Activated gamma-delta T cell treated with Interleukin-2 at 50 U/mL for 16 hours (primary cell): ENCODE measurements at regions not wholly inside any gene's neighbourhood (a gene's known extent, or its start where the extent isn't known, plus 50 kb on each side); places are given as distances from the start of the nearest gene placed in this dataset.
"Not testable (repeated sequence)": the region's sequence is repeated elsewhere in the genome, so short reads cannot be mapped to it uniquely, and the experiment has no call there.

ENCODE experiments used
- DNase-seq: peaks from one replicate; pipeline ENCODE4 v3.0.0-alpha.2; 2020

- DNase-seq, result no peak
Measured at GRCh38 chr19:27748551-27749152, 1464.3 kb downstream of the UQCRFS1 start.

- DNase-seq, result no peak
Measured at GRCh38 chr19:27746691-27747380, 1466.1 kb downstream of the UQCRFS1 start.

GRCh38 chr19:27745978-27746542 is 1466.9 kb downstream of the UQCRFS1 start:
- no peak for DNase-seq

- no peak for DNase-seq
Measured at GRCh38 chr19:27744926-27745768, 1467.8 kb downstream of the UQCRFS1 start.

GRCh38 chr19:27742041-27742440 is 1470.9 kb downstream of the UQCRFS1 start:
- no peak for DNase-seq

- no peak for DNase-seq
Measured at GRCh38 chr19:27741236-27741635, 1471.7 kb downstream of the UQCRFS1 start.

- DNase-seq, result no peak
Measured at GRCh38 chr19:27740396-27740795, 1472.6 kb downstream of the UQCRFS1 start.

GRCh38 chr19:27738569-27739193 is 1474.3 kb downstream of the UQCRFS1 start:
- no peak for DNase-seq

- DNase-seq, result no peak
Measured at GRCh38 chr19:27736225-27736624, 1476.7 kb downstream of the UQCRFS1 start.

GRCh38 chr19:27735314-27735713 is 1477.6 kb downstream of the UQCRFS1 start:
- DNase-seq, result no peak

GRCh38 chr19:27734496-27735220 is 1478.3 kb downstream of the UQCRFS1 start:
- no peak for DNase-seq

GRCh38 chr19:27733551-27734266 is 1479.2 kb downstream of the UQCRFS1 start:
- DNase-seq, result no peak

- no peak for DNase-seq
Measured at GRCh38 chr19:27729332-27729731, 1483.6 kb downstream of the UQCRFS1 start.

GRCh38 chr19:27722625-27723024 is 1490.3 kb downstream of the UQCRFS1 start:
- DNase-seq, result no peak

GRCh38 chr19:27720155-27720554 is 1492.8 kb downstream of the UQCRFS1 start:
- no peak for DNase-seq

- no peak for DNase-seq
Measured at GRCh38 chr19:27719034-27719433, 1493.9 kb downstream of the UQCRFS1 start.

- DNase-seq, result no peak
Measured at GRCh38 chr19:27718234-27718633, 1494.7 kb downstream of the UQCRFS1 start.

GRCh38 chr19:27717825-27718224 is 1495.1 kb downstream of the UQCRFS1 start:
- DNase-seq, result no peak

- DNase-seq, result no peak
Measured at GRCh38 chr19:27716922-27717321, 1496.0 kb downstream of the UQCRFS1 start.

GRCh38 chr19:27714857-27715256 is 1498.1 kb downstream of the UQCRFS1 start:
- DNase-seq, result no peak

- no peak for DNase-seq
Measured at GRCh38 chr19:27709496-27709895, 1503.5 kb downstream of the UQCRFS1 start.

GRCh38 chr19:27708986-27709385 is 1504.0 kb downstream of the UQCRFS1 start:
- not testable (repeated sequence) for DNase-seq
